ENCODE measurements at regions not wholly inside any gene's neighbourhood (a gene's known extent, or its start where the extent isn't known, plus 50 kb on each side); places are given as distances from the start of the nearest gene placed in this dataset.
A peak's percentile ranks its signal among the peaks of the same experiment; 100 is the strongest.

DNA sequence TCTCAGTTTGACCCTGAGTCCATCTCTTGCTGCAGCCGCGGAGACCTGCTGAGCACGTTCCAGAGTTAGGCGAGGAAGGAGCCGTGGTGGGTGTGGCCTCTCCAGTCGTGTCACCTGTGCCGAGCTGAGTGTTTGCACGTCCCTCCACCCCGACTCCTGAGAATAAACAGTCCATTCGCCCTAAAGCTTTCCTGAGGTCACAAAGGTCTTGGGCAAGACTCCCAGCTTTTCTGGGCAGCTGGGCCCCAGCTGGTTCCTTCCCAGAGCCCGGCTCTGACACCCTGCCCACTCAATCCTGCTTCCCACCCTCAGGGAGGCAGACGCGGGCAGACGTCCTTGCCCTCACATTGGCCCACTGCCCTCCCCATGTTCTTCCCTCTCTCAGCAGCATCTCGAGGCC is 142.2 kb downstream of the KCTD15 start:
- Mint-ChIP-seq H3K4me3 (no peak overlapping the region), H3K9me3 (peaks cover 6 to 25% (median 11%) of the 10 kb centered on the region in 7 donors), H3K4me1 (no peaks in the 10 kb centered on the region), H3K27ac (no peak overlapping the region), H3K27me3 (peaks cover 7 to 17% (median 16%) of the 10 kb centered on the region in 3 donors), H3K36me3 (peaks cover 0 to 7% of the 10 kb centered on the region in 2 donors)
- no peak for ATAC-seq (ENCODE audit: low read depth in 2 of 2)
- no peak for DNase-seq

- ATAC-seq (ENCODE audit: low read depth in 2 of 2): no peak
- no peaks in the 10 kb centered on the region for H3K36me3 Mint-ChIP-seq
- no peak for DNase-seq
- H3K27ac Mint-ChIP-seq: no peak overlapping the region
- H3K4me1 Mint-ChIP-seq: no peaks in the 10 kb centered on the region
- peaks cover 4 to 9% (median 9%) of the 10 kb centered on the region in 3 donors for H3K27me3 Mint-ChIP-seq
- H3K4me3 Mint-ChIP-seq: no peak overlapping the region
- H3K9me3 Mint-ChIP-seq: peaks cover 0 to 12% (median 1%) of the 10 kb centered on the region in 7 donors
These were observed 144.5 kb downstream of the KCTD15 start for GRCh38 chr19:33941133-33941532.

DNA sequence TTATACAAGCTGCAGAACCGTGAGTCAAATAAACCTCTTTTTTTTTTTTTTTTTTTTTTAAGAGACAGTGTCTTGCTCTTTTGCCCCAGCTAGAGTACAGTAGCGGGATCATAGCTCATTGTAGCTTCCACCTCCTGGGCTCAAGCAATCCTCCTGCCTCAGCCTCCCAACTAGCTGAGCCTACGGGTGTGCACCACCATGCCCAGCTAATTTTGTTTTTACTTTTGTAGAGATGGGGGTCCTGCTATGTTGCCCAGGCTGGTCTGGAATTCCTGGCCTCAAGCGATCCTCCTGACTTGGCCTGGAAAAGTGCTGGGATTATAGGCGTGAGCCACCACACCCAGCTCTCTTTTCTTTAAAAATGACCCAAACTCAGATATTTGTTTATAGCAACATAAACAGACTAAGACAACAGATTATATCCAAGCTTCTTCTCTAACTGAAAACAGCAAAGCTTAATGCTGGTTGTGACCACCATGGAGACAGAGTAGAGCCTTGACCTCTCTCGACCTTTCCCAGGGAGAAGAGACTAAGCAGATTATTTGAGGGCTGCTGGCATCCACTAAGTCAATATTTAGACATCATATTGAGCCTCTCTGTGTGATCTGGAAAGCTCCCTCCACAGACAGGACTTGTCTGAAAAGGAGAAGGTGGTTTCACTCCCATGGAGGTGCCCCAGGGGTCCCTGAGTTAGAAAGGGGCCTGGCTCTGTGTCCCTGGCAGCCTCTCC is 150.0 kb downstream of the KCTD15 start:
- H3K9me3 Mint-ChIP-seq: peaks cover 0 to 5% (median 0%) of the 10 kb centered on the region in 7 donors
- no peak overlapping the region for H3K4me3 Mint-ChIP-seq
- ATAC-seq (ENCODE audit: low read depth in 2 of 2) (no peak), DNase-seq (no peak)
- H3K27ac Mint-ChIP-seq: no peak overlapping the region
- no peaks in the 10 kb centered on the region for H3K36me3 Mint-ChIP-seq
- H3K4me1 Mint-ChIP-seq: no peaks in the 10 kb centered on the region
- H3K27me3 Mint-ChIP-seq: peaks cover 12 to 18% (median 16%) of the 10 kb centered on the region in 3 donors

- no peak overlapping the region for H3K27ac Mint-ChIP-seq
- H3K4me1 Mint-ChIP-seq: no peaks in the 10 kb centered on the region
- H3K9me3 Mint-ChIP-seq: peaks cover 0 to 5% (median 0%) of the 10 kb centered on the region in 7 donors
These were observed 150.7 kb downstream of the KCTD15 start for GRCh38 chr19:33947265-33947964.

GRCh38 chr19:33948651-33949335 is 152.1 kb downstream of the KCTD15 start:
- no peak for DNase-seq
- no peaks in the 10 kb centered on the region for H3K4me1 Mint-ChIP-seq
- H3K9me3 Mint-ChIP-seq: peaks cover 0 to 9% (median 0%) of the 10 kb centered on the region in 7 donors
- H3K27me3 Mint-ChIP-seq: peaks cover 8 to 18% (median 15%) of the 10 kb centered on the region in 3 donors
- no peaks in the 10 kb centered on the region for H3K36me3 Mint-ChIP-seq
- H3K4me3 Mint-ChIP-seq: no peak overlapping the region
- ATAC-seq (ENCODE audit: low read depth in 2 of 2): no peak
- H3K27ac Mint-ChIP-seq: peak overlapping the region in 1 of 6 donors; percentile 66

More at GRCh38 chr19:33947265-33947964, 150.7 kb downstream of the KCTD15 start:
- Mint-ChIP-seq H3K27me3 (peaks cover 12 to 22% (median 17%) of the 10 kb centered on the region in 3 donors), H3K36me3 (no peaks in the 10 kb centered on the region), H3K4me3 (no peak overlapping the region)
- ATAC-seq (ENCODE audit: low read depth in 2 of 2): no peak
- no peak for DNase-seq

GRCh38 chr19:33950091-33950750 is 153.6 kb downstream of the KCTD15 start:
- Mint-ChIP-seq H3K27ac (no peak overlapping the region), H3K27me3 (peaks cover 14 to 21% (median 16%) of the 10 kb centered on the region in 3 donors), H3K9me3 (peaks cover 0 to 12% (median 1%) of the 10 kb centered on the region in 7 donors), H3K36me3 (no peaks in the 10 kb centered on the region), H3K4me3 (no peak overlapping the region), H3K4me1 (no peaks in the 10 kb centered on the region)
- DNase-seq (no peak), ATAC-seq (ENCODE audit: low read depth in 2 of 2) (no peak)

GRCh38 chr19:33953023-33953422 is 156.4 kb downstream of the KCTD15 start:
- Mint-ChIP-seq H3K36me3 (no peaks in the 10 kb centered on the region), H3K4me1 (no peaks in the 10 kb centered on the region), H3K9me3 (peaks cover 0 to 7% (median 3%) of the 10 kb centered on the region in 7 donors), H3K4me3 (no peak overlapping the region), H3K27ac (no peak overlapping the region), H3K27me3 (peaks cover 13 to 21% (median 16%) of the 10 kb centered on the region in 3 donors)
- ATAC-seq (ENCODE audit: low read depth in 2 of 2) (no peak), DNase-seq (no peak)

DNA sequence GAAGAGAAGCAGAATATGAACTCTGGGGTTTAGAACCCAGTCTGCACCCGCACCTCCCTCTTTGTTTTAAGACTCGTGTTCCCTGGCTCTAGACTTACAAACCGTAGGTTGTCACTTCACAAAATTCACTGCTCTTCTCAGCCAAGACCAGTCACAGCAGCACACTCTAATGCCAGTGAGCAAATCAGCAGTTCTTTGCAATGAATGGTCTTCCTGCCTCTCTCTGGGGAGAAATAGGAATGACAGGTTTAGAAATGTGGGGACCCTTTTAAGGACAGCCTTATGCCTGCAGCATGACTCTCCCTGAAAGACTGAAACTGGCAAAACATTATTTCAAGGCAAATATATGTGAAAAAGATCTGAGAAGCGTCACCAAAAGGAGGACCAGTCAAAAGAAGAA is 156.9 kb downstream of the KCTD15 start:
- peaks cover 0 to 7% (median 3%) of the 10 kb centered on the region in 7 donors for H3K9me3 Mint-ChIP-seq
- H3K36me3 Mint-ChIP-seq: no peaks in the 10 kb centered on the region
- no peak for DNase-seq
- no peak for ATAC-seq (ENCODE audit: low read depth in 2 of 2)
- no peaks in the 10 kb centered on the region for H3K4me1 Mint-ChIP-seq
- no peak overlapping the region for H3K4me3 Mint-ChIP-seq
- peaks cover 11 to 20% (median 16%) of the 10 kb centered on the region in 3 donors for H3K27me3 Mint-ChIP-seq
- H3K27ac Mint-ChIP-seq: no peak overlapping the region

DNA sequence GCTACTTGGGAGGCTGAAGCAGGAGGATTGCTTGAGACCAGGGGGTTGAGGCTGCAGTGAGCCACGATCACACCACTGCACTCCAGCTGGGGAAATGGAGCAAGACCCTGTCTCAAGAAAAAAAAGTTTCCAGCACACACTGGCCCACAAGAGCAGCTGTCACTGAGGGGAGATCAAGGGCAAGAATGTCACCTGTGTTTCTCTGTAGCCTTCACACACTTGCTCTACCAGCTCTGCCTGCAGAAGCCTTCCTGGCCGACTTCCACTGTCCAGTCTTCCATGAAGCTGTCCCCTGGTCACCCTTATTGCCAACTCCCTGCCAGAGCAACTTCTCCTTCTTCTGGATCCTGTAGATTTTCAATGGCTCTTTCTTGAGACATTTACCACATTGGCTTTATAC is 158.0 kb downstream of the KCTD15 start:
- no peak for DNase-seq
- H3K36me3 Mint-ChIP-seq: no peaks in the 10 kb centered on the region

DNA sequence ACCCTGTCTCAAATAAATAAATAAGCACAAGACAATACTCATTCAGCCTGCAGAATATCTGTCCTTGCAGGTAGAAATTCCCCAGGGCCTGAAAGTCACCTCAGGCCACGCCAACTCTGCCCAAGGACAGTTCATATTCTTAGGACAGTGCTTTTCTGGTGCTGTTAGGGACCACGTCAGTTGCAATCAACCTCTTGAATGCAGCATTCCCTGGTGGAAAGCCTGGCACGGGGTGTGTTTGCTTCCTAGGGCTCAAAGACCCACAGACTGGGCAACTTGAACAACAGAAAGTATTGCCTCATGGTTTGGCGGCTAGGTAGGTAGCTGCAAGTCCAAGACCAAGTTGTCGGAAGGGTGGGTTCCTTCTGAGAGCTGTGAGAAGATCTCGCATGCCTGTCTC is 160.3 kb downstream of the KCTD15 start:
- DNase-seq: no peak
- Mint-ChIP-seq H3K4me1 (no peaks in the 10 kb centered on the region), H3K27me3 (peaks cover 20 to 27% (median 26%) of the 10 kb centered on the region in 3 donors)

More for the DNA sequence above, 158.0 kb downstream of the KCTD15 start:
- ATAC-seq (ENCODE audit: low read depth in 2 of 2): no peak
- H3K27me3 Mint-ChIP-seq: peaks cover 10 to 12% (median 11%) of the 10 kb centered on the region in 3 donors
- H3K4me1 Mint-ChIP-seq: no peaks in the 10 kb centered on the region
- peak overlapping the region in 1 of 8 donors; percentile 26 for H3K4me3 Mint-ChIP-seq
- H3K27ac Mint-ChIP-seq: no peak overlapping the region
- H3K9me3 Mint-ChIP-seq: peaks cover 0 to 7% (median 3%) of the 10 kb centered on the region in 7 donors

DNA sequence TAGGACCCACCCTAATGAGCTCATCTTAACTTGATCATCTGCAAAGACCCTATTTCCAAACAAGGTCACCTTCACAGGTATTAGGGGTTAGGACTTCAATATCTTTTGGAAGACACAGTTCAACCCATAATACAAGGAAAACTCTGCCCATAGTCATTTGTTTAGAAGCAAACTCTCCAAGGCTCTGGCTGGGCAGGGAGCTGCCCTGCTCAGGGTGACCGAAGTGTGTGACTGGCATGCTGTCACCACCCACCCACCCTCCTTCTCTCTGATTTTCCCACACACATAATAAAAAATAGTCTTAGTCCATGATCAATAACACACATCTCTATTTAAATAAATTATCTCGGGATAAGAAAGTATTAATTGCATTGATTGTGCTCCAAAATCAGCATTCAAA is 161.1 kb downstream of the KCTD15 start:
- no peaks in the 10 kb centered on the region for H3K4me1 Mint-ChIP-seq
- H3K4me3 Mint-ChIP-seq: no peak overlapping the region
- ATAC-seq (ENCODE audit: low read depth in 2 of 2): no peak
- H3K9me3 Mint-ChIP-seq: peaks cover 0 to 25% (median 4%) of the 10 kb centered on the region in 7 donors
- H3K36me3 Mint-ChIP-seq: no peaks in the 10 kb centered on the region
- no peak for DNase-seq
- H3K27me3 Mint-ChIP-seq: peaks cover 24 to 28% (median 25%) of the 10 kb centered on the region in 3 donors
- H3K27ac Mint-ChIP-seq: no peak overlapping the region

More for the DNA sequence above, 160.3 kb downstream of the KCTD15 start:
- Mint-ChIP-seq H3K27ac (no peak overlapping the region), H3K4me3 (no peak overlapping the region), H3K36me3 (no peaks in the 10 kb centered on the region), H3K9me3 (peaks cover 0 to 16% (median 4%) of the 10 kb centered on the region in 7 donors)
- ATAC-seq (ENCODE audit: low read depth in 2 of 2): no peak

DNA sequence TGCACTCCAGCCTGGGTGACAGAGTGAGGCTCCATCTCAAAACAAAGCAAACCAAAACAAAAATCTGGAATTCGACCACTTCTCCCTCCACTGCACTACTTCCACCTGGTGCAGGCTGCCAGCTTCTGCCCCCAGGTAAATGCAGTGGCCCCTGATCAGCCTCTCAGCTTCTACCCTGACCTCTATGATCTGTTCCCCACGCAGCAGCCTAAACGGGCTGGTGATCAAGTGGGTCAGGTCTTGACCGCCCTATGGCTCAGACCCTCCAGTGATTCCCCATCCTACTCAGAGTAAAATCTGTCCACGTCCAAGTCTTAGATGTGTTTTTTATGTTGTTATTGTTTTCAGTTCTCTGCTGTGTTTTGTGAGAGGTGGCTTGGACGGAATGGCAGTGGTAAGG is 163.9 kb downstream of the KCTD15 start:
- Mint-ChIP-seq H3K27me3 (peaks cover 21 to 29% (median 24%) of the 10 kb centered on the region in 3 donors), H3K27ac (no peak overlapping the region), H3K4me1 (no peaks in the 10 kb centered on the region), H3K36me3 (no peaks in the 10 kb centered on the region), H3K4me3 (no peak overlapping the region), H3K9me3 (peaks cover 0 to 20% (median 4%) of the 10 kb centered on the region in 7 donors)
- DNase-seq (no peak), ATAC-seq (ENCODE audit: low read depth in 2 of 2) (no peak)

GRCh38 chr19:33962161-33962560 is 165.5 kb downstream of the KCTD15 start:
- Mint-ChIP-seq H3K4me3 (no peak overlapping the region), H3K9me3 (peaks cover 3 to 35% (median 12%) of the 10 kb centered on the region in 7 donors), H3K36me3 (peaks cover 5 to 6% of the 10 kb centered on the region in 2 donors), H3K27me3 (peaks cover 21 to 31% (median 29%) of the 10 kb centered on the region in 3 donors), H3K27ac (peak overlapping the region in 1 of 6 donors; percentile 53), H3K4me1 (no peaks in the 10 kb centered on the region)
- no peak for DNase-seq
- no peak for ATAC-seq (ENCODE audit: low read depth in 2 of 2)
